WI38 (cell line): ENCODE measurements at regions not wholly inside any gene's neighbourhood (a gene's known extent, or its start where the extent isn't known, plus 50 kb on each side); places are given as distances from the start of the nearest gene placed in this dataset.

Experiments used
- H3K4me3 ChIP-seq: 2 replicates; pipeline ENCODE4 v1.5.1; 2011; ENCODE audit warnings: low read depth, mild to moderate bottlenecking, control low read depth, low read length
- CTCF ChIP-seq: IDR thresholded peaks from 2 replicates; pipeline ENCODE4 v1.5.1; 2012; ENCODE audit warnings: low read depth, mild to moderate bottlenecking, control low read depth, low read length

GRCh38 chr4:112966701-112967488 is 82.6 kb upstream of the ANK2 start:
- H3K4me3 ChIP-seq: no peak overlapping the region
- no peak for TF ChIP-seq CTCF

GRCh38 chr4:112968451-112969159 is 80.8 kb upstream of the ANK2 start:
- no peak for TF ChIP-seq CTCF

GRCh38 chr4:112970903-112971302 is 78.5 kb upstream of the ANK2 start:
- no peak overlapping the region for H3K4me3 ChIP-seq
- no peak for TF ChIP-seq CTCF

More at GRCh38 chr4:112968451-112969159, 80.8 kb upstream of the ANK2 start:
- no peak overlapping the region for H3K4me3 ChIP-seq

- TF ChIP-seq CTCF: no peak
- H3K4me3 ChIP-seq: no peak overlapping the region
Measured at GRCh38 chr4:112973750-112974251, 75.7 kb upstream of the ANK2 start.

GRCh38 chr4:112975567-112976355 is 73.7 kb upstream of the ANK2 start:
- H3K4me3 ChIP-seq: no peak overlapping the region
- no peak for TF ChIP-seq CTCF

GRCh38 chr4:112978691-112979472 is 70.6 kb upstream of the ANK2 start:
- H3K4me3 ChIP-seq: no peak overlapping the region
- no peak for TF ChIP-seq CTCF
